NCI-H524 (cell line): ENCODE measurements at regions not wholly inside any gene's neighbourhood (a gene's known extent, or its start where the extent isn't known, plus 50 kb on each side); places are given as distances from the start of the nearest gene placed in this dataset.

Experiments used
- DNase-seq, 2 experiments: peaks; one replicate each; lab custom pipeline; 2025; lab: John Stamatoyannopoulos, UW

GRCh38 chr1:9441451-9442133, 97.7 kb upstream of the SLC25A33 start:
- DNase-seq: no peak

- DNase-seq: peak in 1 of 2 experiments; percentile 57
These were observed 96.9 kb upstream of the SLC25A33 start for GRCh38 chr1:9442278-9442846.

GRCh38 chr1:9442986-9443385, 96.3 kb upstream of the SLC25A33 start:
- no peak for DNase-seq

GRCh38 chr1:9443913-9444445, 95.3 kb upstream of the SLC25A33 start:
- no peak for DNase-seq

GRCh38 chr1:9444532-9444931, 94.7 kb upstream of the SLC25A33 start:
- no peak for DNase-seq

- DNase-seq: peak in 1 of 2 experiments; percentile 50
These were observed 94.2 kb upstream of the SLC25A33 start for GRCh38 chr1:9445081-9445480.

GRCh38 chr1:9447215-9447960, 91.9 kb upstream of the SLC25A33 start:
- no peak for DNase-seq

GRCh38 chr1:9448132-9449109, 90.8 kb upstream of the SLC25A33 start:
- no peak for DNase-seq

GRCh38 chr1:9449110-9449627, 90.1 kb upstream of the SLC25A33 start:
- no peak for DNase-seq

- no peak for DNase-seq
These were observed 89.1 kb upstream of the SLC25A33 start for GRCh38 chr1:9449976-9450696.

GRCh38 chr1:9451081-9451480, 88.2 kb upstream of the SLC25A33 start:
- DNase-seq: no peak

GRCh38 chr1:9452516-9453140, 86.6 kb upstream of the SLC25A33 start:
- no peak for DNase-seq

- DNase-seq: no peak
These were observed 85.9 kb upstream of the SLC25A33 start for GRCh38 chr1:9453375-9453774.

- peak; percentile 79 to 91 for DNase-seq
These were observed 85.4 kb upstream of the SLC25A33 start for GRCh38 chr1:9453779-9454418.

GRCh38 chr1:9454494-9455066, 84.7 kb upstream of the SLC25A33 start:
- DNase-seq: no peak

- peak; percentile 44 to 79 for DNase-seq
These were observed 83.6 kb upstream of the SLC25A33 start for GRCh38 chr1:9455487-9456234.

- DNase-seq: no peak
These were observed 82.4 kb upstream of the SLC25A33 start for GRCh38 chr1:9456833-9457232.

GRCh38 chr1:9459816-9460407, 79.4 kb upstream of the SLC25A33 start:
- DNase-seq: no peak
